Heart left ventricle (tissue), 16 donors: ENCODE measurements at regions not wholly inside any gene's neighbourhood (a gene's known extent, or its start where the extent isn't known, plus 50 kb on each side); places are given as distances from the start of the nearest gene placed in this dataset.
"Not testable (repeated sequence)": the region's sequence is repeated elsewhere in the genome, so short reads cannot be mapped to it uniquely, and the experiment has no call there.

Source experiments
- ATAC-seq, 4 donors: fragments of 200-7000 bp; cut with Tn5 transposase; one replicate each; pipeline ENCODE4 v1.9.1; 2020 to 2022; ENCODE audit warnings: moderate library complexity in 4 of 4, mild to moderate bottlenecking in 3 of 4, moderate number of reproducible peaks in 1 of 4
- DNase-seq, 5 donors: peaks; one replicate each; pipeline ENCODE4 v3.0.0-alpha.2; 2020
- H3K27ac ChIP-seq, 12 donors: fragments of 200-600 bp; sonication (generic) in 4 of 12; one replicate each; pipeline versions ENCODE4 v1.5.0 to v1.8.0; 2016 to 2022; ENCODE audit warnings: mild to moderate bottlenecking in 2 of 12
- H3K27me3 ChIP-seq, 9 donors: fragments of 200-600 bp; sonication (generic) in 2 of 9; one replicate each; pipeline versions ENCODE4 v1.5.1 to v1.8.0; 2016 to 2022; ENCODE audit warnings: mild to moderate bottlenecking in 3 of 9
- H3K36me3 ChIP-seq, 9 donors: fragments of 200-600 bp; sonication (generic) in 2 of 9; one replicate each; pipeline versions ENCODE4 v1.5.0 to v1.8.0; 2018 to 2022; ENCODE audit warnings: mild to moderate bottlenecking in 2 of 9
- H3K4me1 ChIP-seq, 12 donors: fragments of 200-600 bp; sonication (generic) in 4 of 12; one replicate each; pipeline versions ENCODE4 v1.5.0 to v1.8.0; 2016 to 2022; ENCODE audit warnings: mild to moderate bottlenecking in 3 of 12
- H3K4me3 ChIP-seq, 12 donors: fragments of 200-600 bp; sonication (generic) in 4 of 12; one replicate each; pipeline versions ENCODE4 v1.5.0 to v1.8.0; 2017 to 2022; ENCODE audit warnings: mild to moderate bottlenecking in 9 of 12, moderate library complexity in 4 of 12
- H3K9me3 ChIP-seq, 12 donors: fragments of 200-600 bp; sonication (generic) in 4 of 12; one replicate each; pipeline versions ENCODE4 v1.5.0 to v1.8.0; 2016 to 2022; ENCODE audit warnings: mild to moderate bottlenecking in 1 of 12
- POLR2A ChIP-seq, 2 donors: fragments of 450-650 bp; IDR thresholded peaks; one replicate each; pipeline ENCODE4 v1.6.1; 2017; ENCODE audit warnings: antibody characterized with exemption in 2 of 2, mild to moderate bottlenecking in 2 of 2, moderate library complexity in 2 of 2
- WGBS, 4 donors: extraction: QIAGEN DNeasy Blood & Tissue Kit in 2 of 4; methylation state at CpG; one replicate each; pipeline versions ENCODE4 v1.1.5 to v1.1.7; 2013 to 2018; 5-methylcytosine and 5-hydroxymethylcytosine counted together
- intact Hi-C, 10 donors: fragments of 100-400 bp; cut with DNase I; formaldehyde crosslinking; loops; one replicate each; pipeline versions ENCODE4 v1.11.1 to v1.14.2; 2022
- TF ChIP-seq, protein P1 (sequence below), 12 donors: fragments of 200-600 bp; sonication (generic) in 4 of 12; IDR thresholded peaks; one replicate each; pipeline versions ENCODE4 v1.5.0 to v1.8.0; 2018 to 2022; ENCODE audit warnings: antibody characterized with exemption in 12 of 12, mild to moderate bottlenecking in 5 of 12
- donor health status: ischemic (EF 13 %, LVEDD 7.1; RV severe dilation, severe dysfunction).
- donor health status: healthy with polysubstance abuse.
- donor health status: DM: no; HTN: yes; CAD: no.
- donor health status: DM: no; HTN: no; CAD: no.
- donor health status: ischemic (EF 25% LVEDD 6.9; RV normal size, moderate dysfunction).
- donor health status: ischemic (EF 25% LVEDD 5.7; RV mildly dilated, moderate dysfunction).
- donor health status: healthy.
- donor health status: DM: yes; HTN: yes; CAD: no.
- donor health status: ischemic (EF 35%, LVEDD 5.7; RV mildly dilated, moderate dysfunction).
- donor health status: nonischemic (EF 11% LVEDD 7.7; RV severe dilation, severe dysfunction).
- donor health status: DM: yes; HTN: yes; CAD: no.
- donor health status: PGD.
- donor health status: ischemic (EF 29% LVEDD 5.4; RV normal size, mild dysfunction).
- donor health status: nonischemic (EF 23%, LVEDD 6.1; RV moderate dilation, normal function).

DNA sequence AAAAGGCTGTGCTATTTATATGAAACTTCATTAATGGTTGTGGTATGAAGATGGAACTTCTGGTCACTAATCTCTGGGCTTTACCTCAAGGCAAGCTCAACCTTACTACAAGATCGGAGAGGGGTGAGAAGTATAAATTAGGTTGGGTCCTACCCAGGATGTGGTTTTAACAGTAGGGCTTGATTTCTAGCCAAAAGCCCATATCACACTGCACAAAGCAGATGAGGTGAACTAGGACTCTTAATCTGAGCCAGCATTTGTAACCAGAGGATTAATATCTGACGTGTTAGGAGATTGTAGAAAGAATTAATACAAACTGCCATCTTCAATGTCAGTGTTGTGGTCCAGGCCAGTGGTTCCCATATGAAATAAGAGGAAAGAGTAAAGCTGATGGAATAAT, 86.4 kb upstream of the RGPD4 start:
- H3K27ac ChIP-seq, result no peak overlapping the region
- no peak overlapping the region for H3K4me3 ChIP-seq
- WGBS, 4 donors, result 72 to 92% (median 82%) methylated on average over 2 of the region's 2 CpGs
- no peaks in the 10 kb centered on the region for H3K9me3 ChIP-seq
- no peaks in the 10 kb centered on the region for H3K36me3 ChIP-seq
- DNase-seq, result no peak
- no peaks in the 10 kb centered on the region for H3K4me1 ChIP-seq
- no peak for ATAC-seq
- H3K27me3 ChIP-seq, result no peaks in the 10 kb centered on the region
- TF ChIP-seq POLR2A (IDR thresholded peaks at IDR 0.05), result no peak
- intact Hi-C loops, result no loop called here

DNA sequence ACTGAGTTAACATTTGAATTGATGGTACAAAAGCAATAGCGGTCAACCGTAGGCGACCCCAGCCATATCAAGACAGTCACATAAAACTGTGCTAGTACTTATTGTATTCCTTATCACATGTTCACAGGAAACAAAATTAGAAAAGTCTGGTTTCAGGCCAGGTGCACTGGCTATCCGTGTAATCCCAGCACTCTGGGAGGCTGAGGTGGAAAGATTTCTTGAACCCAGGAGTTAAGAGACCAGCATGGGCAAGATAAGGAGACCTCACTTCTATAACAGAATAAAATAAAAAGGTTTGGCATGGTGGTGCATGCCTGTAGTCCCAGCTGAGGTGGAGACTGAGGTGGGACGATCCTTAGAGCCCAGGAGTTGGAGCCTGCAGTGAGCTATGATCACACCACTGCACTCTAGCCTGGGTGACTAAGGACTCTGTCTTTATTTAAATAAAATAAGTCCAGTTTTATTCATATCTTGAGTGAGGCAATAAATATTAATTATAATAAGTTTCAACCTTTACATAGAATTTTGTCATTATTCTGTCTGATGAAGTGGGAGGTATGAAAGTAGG, 84.1 kb upstream of the RGPD4 start:
- no peak for DNase-seq
- Histone ChIP-seq H3K4me1 (no peaks in the 10 kb centered on the region), H3K27ac (no peak overlapping the region), H3K36me3 (no peaks in the 10 kb centered on the region), H3K4me3 (no peak overlapping the region), H3K27me3 (no peaks in the 10 kb centered on the region), H3K9me3 (no peaks in the 10 kb centered on the region)
- no peak for ATAC-seq
- no peak for TF ChIP-seq POLR2A (IDR thresholded peaks at IDR 0.05)
- TF ChIP-seq, protein P1, sequence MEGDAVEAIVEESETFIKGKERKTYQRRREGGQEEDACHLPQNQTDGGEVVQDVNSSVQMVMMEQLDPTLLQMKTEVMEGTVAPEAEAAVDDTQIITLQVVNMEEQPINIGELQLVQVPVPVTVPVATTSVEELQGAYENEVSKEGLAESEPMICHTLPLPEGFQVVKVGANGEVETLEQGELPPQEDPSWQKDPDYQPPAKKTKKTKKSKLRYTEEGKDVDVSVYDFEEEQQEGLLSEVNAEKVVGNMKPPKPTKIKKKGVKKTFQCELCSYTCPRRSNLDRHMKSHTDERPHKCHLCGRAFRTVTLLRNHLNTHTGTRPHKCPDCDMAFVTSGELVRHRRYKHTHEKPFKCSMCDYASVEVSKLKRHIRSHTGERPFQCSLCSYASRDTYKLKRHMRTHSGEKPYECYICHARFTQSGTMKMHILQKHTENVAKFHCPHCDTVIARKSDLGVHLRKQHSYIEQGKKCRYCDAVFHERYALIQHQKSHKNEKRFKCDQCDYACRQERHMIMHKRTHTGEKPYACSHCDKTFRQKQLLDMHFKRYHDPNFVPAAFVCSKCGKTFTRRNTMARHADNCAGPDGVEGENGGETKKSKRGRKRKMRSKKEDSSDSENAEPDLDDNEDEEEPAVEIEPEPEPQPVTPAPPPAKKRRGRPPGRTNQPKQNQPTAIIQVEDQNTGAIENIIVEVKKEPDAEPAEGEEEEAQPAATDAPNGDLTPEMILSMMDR (IDR thresholded peaks at IDR 0.05), result no peak
- intact Hi-C loops, result no loop called here
- WGBS, 4 donors, result 85 to 90% (median 86%) methylated on average over 5 of the region's 5 CpGs

DNA sequence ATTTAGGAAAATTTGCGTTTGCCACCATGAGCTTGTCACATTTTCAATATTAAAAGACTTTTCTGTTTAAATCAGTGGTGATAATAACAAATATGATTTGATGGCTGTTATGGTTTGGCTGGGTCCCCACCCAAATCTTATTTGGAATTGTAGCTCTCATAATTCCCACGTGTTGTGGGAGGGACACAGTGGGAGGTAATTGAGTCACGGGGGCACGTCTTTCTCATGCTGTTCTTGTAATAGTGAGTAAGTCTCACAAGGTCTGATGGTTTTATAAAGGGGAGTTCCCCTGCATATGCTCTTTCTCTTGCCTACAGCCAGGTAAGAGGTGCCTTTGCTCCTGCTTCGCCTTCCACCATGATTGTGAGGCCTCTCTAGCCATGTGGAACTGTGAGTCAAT, 83.4 kb upstream of the RGPD4 start:
- H3K27me3 ChIP-seq, result no peaks in the 10 kb centered on the region
- H3K9me3 ChIP-seq, result no peaks in the 10 kb centered on the region
- DNase-seq (no peak), ATAC-seq (no peak)
- WGBS, 4 donors, result 73 to 84% (median 79%) methylated on average over 5 of the region's 5 CpGs
- H3K36me3 ChIP-seq, result no peaks in the 10 kb centered on the region
- no peak overlapping the region for H3K4me3 ChIP-seq
- H3K27ac ChIP-seq, result no peak overlapping the region
- intact Hi-C loops, result no loop called here
- no peaks in the 10 kb centered on the region for H3K4me1 ChIP-seq
- TF ChIP-seq POLR2A (IDR thresholded peaks at IDR 0.05), result no peak
- TF ChIP-seq, protein P1 (IDR thresholded peaks at IDR 0.05), result no peak

DNA sequence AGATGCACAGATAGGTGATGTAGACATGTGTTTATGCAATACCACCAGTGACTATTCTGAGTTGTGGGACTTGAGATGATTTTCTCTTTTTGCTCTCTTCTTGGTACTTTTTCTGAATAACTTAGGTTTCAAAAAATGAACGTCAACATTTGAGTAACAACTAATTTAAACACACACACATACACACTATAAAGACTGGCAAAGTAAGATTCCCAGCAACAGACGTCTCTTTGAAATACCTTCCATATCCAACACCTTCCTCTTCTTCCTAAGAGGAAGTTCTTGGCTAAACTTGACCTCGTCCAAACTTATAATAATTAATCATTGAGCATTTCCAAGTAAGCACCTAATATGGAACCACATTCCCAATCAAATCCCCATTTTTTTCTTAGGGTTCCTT, 81.6 kb upstream of the RGPD4 start:
- H3K36me3 ChIP-seq, result no peaks in the 10 kb centered on the region
- intact Hi-C loops, result no loop called here
- no peaks in the 10 kb centered on the region for H3K4me1 ChIP-seq
- no peaks in the 10 kb centered on the region for H3K27me3 ChIP-seq
- no peak overlapping the region for H3K4me3 ChIP-seq
- H3K9me3 ChIP-seq, result no peaks in the 10 kb centered on the region
- ATAC-seq (no peak), DNase-seq (no peak)
- TF ChIP-seq, protein P1 (IDR thresholded peaks at IDR 0.05), result no peak
- TF ChIP-seq POLR2A (IDR thresholded peaks at IDR 0.05), result no peak
- WGBS, 4 donors, result 73 to 80% (median 78%) methylated on average over 3 of the region's 3 CpGs
- no peak overlapping the region for H3K27ac ChIP-seq

DNA sequence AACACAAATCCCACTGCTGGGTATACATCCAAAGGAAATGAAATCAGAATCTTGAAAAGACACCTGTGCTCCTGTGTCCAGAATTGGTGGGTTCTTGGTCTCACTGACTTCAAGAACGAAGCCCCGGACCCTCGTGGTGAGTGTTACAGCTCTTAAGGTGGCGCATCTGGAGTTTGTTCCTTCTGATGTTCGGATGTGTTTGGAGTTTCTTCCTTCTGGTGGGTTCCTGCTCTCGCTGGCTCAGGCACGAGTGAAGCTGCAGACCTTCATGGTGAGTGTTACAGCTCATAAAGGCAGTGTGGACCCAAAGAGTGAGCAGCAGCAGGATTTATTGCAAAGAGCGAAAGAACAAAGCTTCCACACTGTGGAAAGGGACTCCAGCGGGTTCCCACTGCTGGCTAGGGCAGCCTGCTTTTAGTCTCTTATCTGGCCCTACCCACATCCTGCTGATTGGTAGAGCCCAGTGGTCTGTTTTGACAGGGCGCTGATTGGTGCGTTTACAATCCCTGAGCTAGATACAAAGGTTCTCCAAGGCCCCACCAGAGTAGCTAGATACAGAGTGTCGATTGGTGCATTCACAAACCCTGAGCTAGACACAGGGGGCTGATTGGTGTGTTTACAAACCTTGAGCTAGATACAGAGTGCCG, 80.0 kb upstream of the RGPD4 start:
- H3K4me3 ChIP-seq, intact Hi-C loops, H3K36me3 ChIP-seq, DNase-seq, H3K27ac ChIP-seq, H3K4me1 ChIP-seq, ATAC-seq, H3K27me3 ChIP-seq, H3K9me3 ChIP-seq: not testable (repeated sequence)
- WGBS, 4 donors, result 81 to 90% (median 86%) methylated on average over 11 to 13 of the region's 13 CpGs

DNA sequence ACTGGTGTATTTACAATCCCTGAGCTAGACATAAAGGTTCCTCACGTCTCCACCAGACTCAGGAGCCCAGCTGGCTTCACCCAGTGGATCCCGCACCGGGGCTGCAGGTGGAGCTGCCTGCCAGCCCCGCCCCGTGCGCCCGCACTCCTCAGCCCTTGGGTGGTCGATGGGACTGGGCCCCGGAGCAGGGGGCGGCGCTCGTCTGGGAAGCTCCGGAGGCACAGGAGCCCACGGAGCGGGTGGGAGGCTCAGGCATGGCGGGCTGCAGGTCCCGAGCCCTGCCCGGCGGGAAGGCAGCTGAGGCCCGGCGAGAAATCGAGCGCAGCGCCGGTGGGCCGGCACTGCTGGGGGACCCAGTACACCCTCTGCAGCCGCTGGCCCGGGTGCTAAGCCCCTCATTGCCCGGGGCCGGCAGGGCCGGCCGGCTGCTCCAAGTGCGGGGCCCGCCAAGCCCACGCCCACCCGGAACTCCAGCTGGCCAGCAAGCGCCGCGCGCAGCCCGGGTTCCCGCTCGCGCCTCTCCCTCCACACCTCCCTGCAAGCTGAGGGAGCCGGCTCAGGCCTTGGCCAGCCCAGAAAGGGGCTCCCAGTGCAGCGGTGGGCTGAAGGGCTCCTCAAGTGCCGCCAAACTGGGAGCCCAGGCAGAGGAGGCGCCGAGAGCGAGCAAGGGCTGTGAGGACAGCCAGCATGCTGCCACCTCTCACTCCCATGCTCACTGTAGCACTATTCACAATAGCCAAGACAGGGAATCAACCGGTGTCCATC, 79.3 kb upstream of the RGPD4 start:
- H3K36me3 ChIP-seq, H3K4me1 ChIP-seq, intact Hi-C loops, H3K27ac ChIP-seq, ATAC-seq, DNase-seq, H3K4me3 ChIP-seq, H3K27me3 ChIP-seq, H3K9me3 ChIP-seq: not testable (repeated sequence)
- WGBS, 4 donors, result 94 to 98% (median 95%) methylated on average over 29 to 50 of the region's 51 CpGs
